DOHH2 (cell line): ENCODE measurements at regions not wholly inside any gene's neighbourhood (a gene's known extent, or its start where the extent isn't known, plus 50 kb on each side); places are given as distances from the start of the nearest gene placed in this dataset.

Source experiments
- EZH2phosphoT487 ChIP-seq: fragments of 200-600 bp; sonication (generic); IDR thresholded peaks from 2 replicates; pipeline ENCODE4 v1.6.1; 2017; ENCODE audit warnings: borderline replicate concordance, mild to moderate bottlenecking, antibody characterized with exemption, low read length, moderate library complexity, mixed read lengths
- TF ChIP-seq, protein P1 (sequence below): fragments of 200-600 bp; sonication (generic); IDR thresholded peaks from one replicate; pipeline ENCODE4 v1.5.1; 2014; ENCODE audit warnings: antibody characterized with exemption, mild to moderate bottlenecking, low read depth, low read length; ENCODE audit not compliant: poor library complexity, severe bottlenecking

GRCh38 chr15:29437888-29438702 is 168.5 kb upstream of the NSMCE3 start:
- TF ChIP-seq, protein P1, sequence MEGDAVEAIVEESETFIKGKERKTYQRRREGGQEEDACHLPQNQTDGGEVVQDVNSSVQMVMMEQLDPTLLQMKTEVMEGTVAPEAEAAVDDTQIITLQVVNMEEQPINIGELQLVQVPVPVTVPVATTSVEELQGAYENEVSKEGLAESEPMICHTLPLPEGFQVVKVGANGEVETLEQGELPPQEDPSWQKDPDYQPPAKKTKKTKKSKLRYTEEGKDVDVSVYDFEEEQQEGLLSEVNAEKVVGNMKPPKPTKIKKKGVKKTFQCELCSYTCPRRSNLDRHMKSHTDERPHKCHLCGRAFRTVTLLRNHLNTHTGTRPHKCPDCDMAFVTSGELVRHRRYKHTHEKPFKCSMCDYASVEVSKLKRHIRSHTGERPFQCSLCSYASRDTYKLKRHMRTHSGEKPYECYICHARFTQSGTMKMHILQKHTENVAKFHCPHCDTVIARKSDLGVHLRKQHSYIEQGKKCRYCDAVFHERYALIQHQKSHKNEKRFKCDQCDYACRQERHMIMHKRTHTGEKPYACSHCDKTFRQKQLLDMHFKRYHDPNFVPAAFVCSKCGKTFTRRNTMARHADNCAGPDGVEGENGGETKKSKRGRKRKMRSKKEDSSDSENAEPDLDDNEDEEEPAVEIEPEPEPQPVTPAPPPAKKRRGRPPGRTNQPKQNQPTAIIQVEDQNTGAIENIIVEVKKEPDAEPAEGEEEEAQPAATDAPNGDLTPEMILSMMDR, result no peak
- no peak for TF ChIP-seq EZH2phosphoT487
